ENCODE measurements at regions not wholly inside any gene's neighbourhood (a gene's known extent, or its start where the extent isn't known, plus 50 kb on each side); places are given as distances from the start of the nearest gene placed in this dataset.

- peaks cover 8% of the 10 kb centered on the region for H3K4me1 ChIP-seq (replicated peaks)
- no peak overlapping the region for H3K4me3 ChIP-seq
- no peaks in the 10 kb centered on the region for H3K9me3 ChIP-seq (replicated peaks)
- H3K27me3 ChIP-seq (replicated peaks): no peaks in the 10 kb centered on the region
- H3K27ac ChIP-seq: no peak overlapping the region
- DNase-seq (ENCODE audit: low read depth in 1 of 2, low spot score in 2 of 2): no peak
- H3K36me3 ChIP-seq: no peaks in the 10 kb centered on the region
Measured at GRCh38 chr7:33760834-33761233, 144.5 kb upstream of the BMPER start.

GRCh38 chr7:33761449-33762080, 143.8 kb upstream of the BMPER start:
- no peak overlapping the region for H3K4me3 ChIP-seq
- DNase-seq (ENCODE audit: low read depth in 1 of 2, low spot score in 2 of 2): no peak
- H3K27me3 ChIP-seq (replicated peaks): no peaks in the 10 kb centered on the region
- no peak overlapping the region for H3K27ac ChIP-seq
- no peaks in the 10 kb centered on the region for H3K36me3 ChIP-seq
- peaks cover 8% of the 10 kb centered on the region for H3K4me1 ChIP-seq (replicated peaks)
- H3K9me3 ChIP-seq (replicated peaks): no peaks in the 10 kb centered on the region

- Histone ChIP-seq H3K27ac (no peak overlapping the region), H3K27me3 (replicated peaks) (no peaks in the 10 kb centered on the region), H3K9me3 (replicated peaks) (no peaks in the 10 kb centered on the region), H3K4me3 (no peak overlapping the region), H3K36me3 (no peaks in the 10 kb centered on the region), H3K4me1 (replicated peaks) (peaks cover 8% of the 10 kb centered on the region)
- DNase-seq (ENCODE audit: low read depth in 1 of 2, low spot score in 2 of 2): no peak
Measured at GRCh38 chr7:33762151-33762910, 143.0 kb upstream of the BMPER start.

GRCh38 chr7:33762911-33763306, 142.4 kb upstream of the BMPER start:
- H3K27ac ChIP-seq: no peak overlapping the region
- peak in 1 of 2 experiments; percentile 15 for DNase-seq (ENCODE audit: low read depth in 1 of 2, low spot score in 2 of 2)
- H3K9me3 ChIP-seq (replicated peaks): no peaks in the 10 kb centered on the region

GRCh38 chr7:33764752-33765451, 140.4 kb upstream of the BMPER start:
- Histone ChIP-seq H3K4me3 (no peak overlapping the region), H3K27ac (no peak overlapping the region), H3K36me3 (no peaks in the 10 kb centered on the region), H3K27me3 (replicated peaks) (no peaks in the 10 kb centered on the region), H3K9me3 (replicated peaks) (no peaks in the 10 kb centered on the region), H3K4me1 (replicated peaks) (peaks cover 8% of the 10 kb centered on the region)
- DNase-seq (ENCODE audit: low read depth in 1 of 2, low spot score in 2 of 2): no peak

More at GRCh38 chr7:33762911-33763306, 142.4 kb upstream of the BMPER start:
- no peaks in the 10 kb centered on the region for H3K36me3 ChIP-seq
- H3K4me3 ChIP-seq: no peak overlapping the region
- peaks cover 8% of the 10 kb centered on the region for H3K4me1 ChIP-seq (replicated peaks)
- no peaks in the 10 kb centered on the region for H3K27me3 ChIP-seq (replicated peaks)

- no peaks in the 10 kb centered on the region for H3K27me3 ChIP-seq (replicated peaks)
Measured at GRCh38 chr7:33766405-33766804, 138.9 kb upstream of the BMPER start.

GRCh38 chr7:33769930-33770329, 135.4 kb upstream of the BMPER start:
- H3K36me3 ChIP-seq: no peaks in the 10 kb centered on the region
- H3K9me3 ChIP-seq (replicated peaks): no peaks in the 10 kb centered on the region
- DNase-seq (ENCODE audit: low read depth in 1 of 2, low spot score in 2 of 2): no peak
- H3K4me3 ChIP-seq: no peak overlapping the region
- no peak overlapping the region for H3K27ac ChIP-seq
- H3K4me1 ChIP-seq (replicated peaks): no peaks in the 10 kb centered on the region; the same call in 1 of the 2 replicates
- H3K27me3 ChIP-seq (replicated peaks): no peaks in the 10 kb centered on the region

More at GRCh38 chr7:33766405-33766804, 138.9 kb upstream of the BMPER start:
- H3K4me1 ChIP-seq (replicated peaks): peaks cover 8% of the 10 kb centered on the region
- H3K27ac ChIP-seq: no peak overlapping the region
- no peaks in the 10 kb centered on the region for H3K36me3 ChIP-seq
- no peak for DNase-seq (ENCODE audit: low read depth in 1 of 2, low spot score in 2 of 2)
- no peaks in the 10 kb centered on the region for H3K9me3 ChIP-seq (replicated peaks)
- no peak overlapping the region for H3K4me3 ChIP-seq

GRCh38 chr7:33770576-33770975, 134.8 kb upstream of the BMPER start:
- Histone ChIP-seq H3K27me3 (replicated peaks) (no peaks in the 10 kb centered on the region), H3K27ac (no peak overlapping the region), H3K4me3 (no peak overlapping the region), H3K36me3 (no peaks in the 10 kb centered on the region), H3K4me1 (replicated peaks) (no peaks in the 10 kb centered on the region; the same call in 1 of the 2 replicates), H3K9me3 (replicated peaks) (no peaks in the 10 kb centered on the region)
- DNase-seq (ENCODE audit: low read depth in 1 of 2, low spot score in 2 of 2): no peak

GRCh38 chr7:33771422-33771821, 133.9 kb upstream of the BMPER start:
- H3K4me1 ChIP-seq (replicated peaks): no peaks in the 10 kb centered on the region; the same call in 1 of the 2 replicates
- no peaks in the 10 kb centered on the region for H3K36me3 ChIP-seq
- no peak overlapping the region for H3K4me3 ChIP-seq
- H3K27ac ChIP-seq: no peak overlapping the region
- no peaks in the 10 kb centered on the region for H3K27me3 ChIP-seq (replicated peaks)
- H3K9me3 ChIP-seq (replicated peaks): no peaks in the 10 kb centered on the region
- DNase-seq (ENCODE audit: low read depth in 1 of 2, low spot score in 2 of 2): no peak

GRCh38 chr7:33773053-33773452, 132.3 kb upstream of the BMPER start:
- Histone ChIP-seq H3K4me3 (no peak overlapping the region), H3K27ac (no peak overlapping the region), H3K9me3 (replicated peaks) (no peaks in the 10 kb centered on the region), H3K36me3 (no peaks in the 10 kb centered on the region), H3K4me1 (replicated peaks) (no peaks in the 10 kb centered on the region; the same call in 1 of the 2 replicates), H3K27me3 (replicated peaks) (0 out of 2 replicates have a peak, but pooled peaks cover 2% of the 10 kb centered on the region)
- no peak for DNase-seq (ENCODE audit: low read depth in 1 of 2, low spot score in 2 of 2)

GRCh38 chr7:33774762-33775523, 130.4 kb upstream of the BMPER start:
- H3K9me3 ChIP-seq (replicated peaks): no peaks in the 10 kb centered on the region
- no peak overlapping the region for H3K4me3 ChIP-seq
- no peak for DNase-seq (ENCODE audit: low read depth in 1 of 2, low spot score in 2 of 2)
- H3K4me1 ChIP-seq (replicated peaks): no peaks in the 10 kb centered on the region; the same call in 1 of the 2 replicates
- H3K27me3 ChIP-seq (replicated peaks): 0 out of 2 replicates have a peak, but pooled peaks cover 3% of the 10 kb centered on the region
- no peaks in the 10 kb centered on the region for H3K36me3 ChIP-seq
- H3K27ac ChIP-seq: no peak overlapping the region

GRCh38 chr7:33775790-33776189, 129.5 kb upstream of the BMPER start:
- DNase-seq (ENCODE audit: low read depth in 1 of 2, low spot score in 2 of 2): no peak
- H3K36me3 ChIP-seq: no peaks in the 10 kb centered on the region
- no peaks in the 10 kb centered on the region for H3K9me3 ChIP-seq (replicated peaks)
- H3K27ac ChIP-seq: no peak overlapping the region
- no peaks in the 10 kb centered on the region; the same call in 1 of the 2 replicates for H3K4me1 ChIP-seq (replicated peaks)
- H3K27me3 ChIP-seq (replicated peaks): 0 out of 2 replicates have a peak, but pooled peaks cover 3% of the 10 kb centered on the region
- no peak overlapping the region for H3K4me3 ChIP-seq

GRCh38 chr7:33776788-33777187, 128.6 kb upstream of the BMPER start:
- Histone ChIP-seq H3K27me3 (replicated peaks) (0 out of 2 replicates have a peak, but pooled peaks cover 3% of the 10 kb centered on the region), H3K4me3 (no peak overlapping the region), H3K4me1 (replicated peaks) (no peaks in the 10 kb centered on the region; the same call in 1 of the 2 replicates), H3K27ac (no peak overlapping the region), H3K36me3 (no peaks in the 10 kb centered on the region), H3K9me3 (replicated peaks) (no peaks in the 10 kb centered on the region)
- DNase-seq (ENCODE audit: low read depth in 1 of 2, low spot score in 2 of 2): no peak

Data from SJSA1 (cell line).